ENCODE measurements at regions not wholly inside any gene's neighbourhood (a gene's known extent, or its start where the extent isn't known, plus 50 kb on each side); places are given as distances from the start of the nearest gene placed in this dataset.

DNA sequence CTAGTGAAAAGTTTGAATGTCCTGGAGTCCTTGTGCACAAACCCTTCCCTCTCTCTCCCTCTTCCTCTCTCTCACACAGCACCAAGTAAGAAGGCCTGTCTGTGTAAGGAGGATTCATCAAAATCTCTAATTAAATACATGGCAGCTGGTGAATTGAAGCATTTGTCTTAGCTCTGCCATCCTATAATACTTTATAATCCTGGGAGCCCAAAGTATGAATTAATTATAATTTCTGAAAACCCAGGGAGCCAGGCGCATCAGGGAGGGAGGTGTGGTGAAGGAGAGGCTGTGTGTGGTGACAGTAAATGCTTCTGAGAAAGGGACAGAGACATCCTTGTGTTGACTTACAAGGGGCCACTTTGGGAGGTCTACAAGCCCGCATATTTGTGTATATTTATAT is 691.4 kb upstream of the EEF2KMT start:
- TF ChIP-seq CTCF (conservative IDR thresholded peaks at IDR 0.05 in 1 of 2, IDR thresholded peaks at IDR 0.05 in 1 of 2; ENCODE audit: low read depth in 1 of 2, low read length in 2 of 2) (no peak), EZH2 (IDR thresholded peaks at IDR 0.05; ENCODE audit: low read length, missing control alignments) (no peak)

Data from fibroblast of lung (primary cell).